ENCODE measurements at regions not wholly inside any gene's neighbourhood (a gene's known extent, or its start where the extent isn't known, plus 50 kb on each side); places are given as distances from the start of the nearest gene placed in this dataset.

DNA sequence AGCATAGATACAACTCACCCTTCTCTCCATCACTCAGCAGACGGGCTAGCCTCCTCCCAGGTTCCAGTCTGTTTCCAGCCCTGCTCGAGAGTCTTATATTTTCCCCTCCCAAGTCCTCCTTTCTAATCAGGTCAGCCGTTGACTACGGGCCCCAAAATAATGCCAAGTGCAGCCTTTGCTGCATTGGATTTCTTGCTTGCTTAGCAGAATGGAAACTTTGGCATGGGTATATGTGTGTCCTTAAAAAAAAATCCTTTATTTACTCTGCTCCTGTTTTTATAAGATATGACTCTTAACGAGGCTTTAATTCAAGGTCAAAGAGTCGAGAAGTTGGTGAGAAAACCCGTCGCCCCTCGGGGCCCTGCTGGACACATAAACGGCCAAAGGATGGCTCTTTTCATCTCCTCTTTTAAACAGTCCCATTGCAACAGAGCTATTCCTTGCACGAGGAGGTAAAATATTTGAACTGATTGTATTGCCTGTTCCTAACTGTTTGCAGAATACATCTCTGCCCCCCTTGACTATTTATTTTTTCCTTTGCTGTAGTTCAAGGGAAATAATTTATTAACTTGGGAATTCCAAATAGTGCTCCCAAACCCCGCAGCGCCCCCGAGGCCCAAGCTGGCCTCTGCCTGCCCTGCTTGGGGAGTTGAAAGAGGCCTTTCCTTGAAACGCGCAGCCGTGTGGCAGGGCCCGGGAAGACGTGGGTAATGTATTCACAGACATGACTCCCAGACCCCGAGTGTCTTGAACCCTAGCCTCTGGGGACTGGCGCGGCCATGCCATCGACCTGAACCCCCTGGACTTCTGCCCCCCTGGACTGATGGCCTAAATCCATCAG, 156.5 kb upstream of the MYL2 start:
- no peak for DNase-seq (ENCODE audit: low read depth in 2 of 2)

- DNase-seq (ENCODE audit: low read depth in 2 of 2), result no peak
Observed at GRCh38 chr12:111076199-111076598, 155.8 kb upstream of the MYL2 start.

DNA sequence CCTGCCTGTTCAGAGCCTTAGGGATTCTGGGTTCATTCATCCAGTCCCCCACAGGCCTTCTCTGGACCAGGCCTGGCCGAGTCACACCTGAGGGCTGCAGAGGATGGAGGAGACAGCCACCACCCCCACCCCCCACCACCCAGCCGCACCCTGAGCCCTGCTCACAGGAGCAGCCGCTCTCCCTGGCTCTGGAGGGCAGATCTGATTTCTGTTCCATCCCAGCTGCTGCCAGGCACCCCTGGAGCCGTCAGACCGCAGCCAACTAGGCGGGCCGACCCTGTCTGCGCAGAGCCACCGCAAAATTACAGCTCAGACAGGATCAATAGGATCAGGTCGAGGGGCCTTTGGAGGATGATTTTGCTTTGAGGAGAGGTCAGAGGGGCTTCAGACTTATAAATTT, 154.6 kb upstream of the MYL2 start:
- DNase-seq (ENCODE audit: low read depth in 2 of 2), result no peak

DNA sequence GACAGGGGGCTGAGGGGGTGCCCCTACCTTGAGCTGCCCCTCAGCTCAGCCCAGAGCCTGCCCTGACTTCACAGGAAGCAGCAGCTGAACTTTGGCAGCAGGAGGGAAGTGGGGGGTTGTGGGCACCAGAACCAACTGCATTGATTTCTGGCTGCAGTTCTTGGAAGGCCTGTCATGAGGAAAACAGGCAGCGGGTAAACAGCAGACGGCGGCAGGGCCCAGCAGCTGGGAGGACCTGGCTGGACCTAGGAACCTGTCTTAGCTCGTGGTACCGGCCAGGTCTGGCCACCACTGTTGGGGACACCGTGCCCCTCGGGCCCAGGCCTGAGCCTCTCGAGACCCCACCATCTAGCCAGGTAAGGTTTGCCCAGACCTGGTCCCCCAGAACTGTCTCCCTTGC, 154.2 kb upstream of the MYL2 start:
- DNase-seq (ENCODE audit: low read depth in 2 of 2), result no peak

GRCh38 chr12:111073370-111073769, 153.0 kb upstream of the MYL2 start:
- no peak for DNase-seq (ENCODE audit: low read depth in 2 of 2)

GRCh38 chr12:111072299-111072698, 151.9 kb upstream of the MYL2 start:
- DNase-seq (ENCODE audit: low read depth in 2 of 2), result no peak

- DNase-seq (ENCODE audit: low read depth in 2 of 2), result no peak
Observed at GRCh38 chr12:111069886-111070285, 149.5 kb upstream of the MYL2 start.

GRCh38 chr12:111068290-111068689, 147.9 kb upstream of the MYL2 start:
- DNase-seq (ENCODE audit: low read depth in 2 of 2), result no peak

DNA sequence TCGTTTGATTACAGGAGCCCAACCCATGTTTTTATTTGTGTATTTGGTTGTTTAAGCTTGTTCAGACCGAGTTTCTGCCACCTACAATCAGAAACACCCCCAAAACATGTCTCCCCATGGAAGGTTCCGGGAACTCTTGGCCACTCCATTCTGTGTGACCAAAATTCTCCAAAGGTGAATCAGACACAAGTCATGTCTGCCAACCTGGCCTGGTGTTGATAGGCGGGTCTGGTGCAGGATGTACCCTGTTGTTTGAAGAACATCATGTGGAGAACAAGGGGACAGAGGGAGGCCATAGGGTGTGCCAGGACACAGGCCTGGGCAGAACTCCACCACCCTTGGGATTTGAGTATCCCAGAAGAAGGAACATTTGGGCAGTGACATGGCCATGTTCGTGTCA, 147.1 kb upstream of the MYL2 start:
- DNase-seq (ENCODE audit: low read depth in 2 of 2), result no peak

- DNase-seq (ENCODE audit: low read depth in 2 of 2), result no peak
Observed at GRCh38 chr12:111066744-111067437, 146.5 kb upstream of the MYL2 start.

DNA sequence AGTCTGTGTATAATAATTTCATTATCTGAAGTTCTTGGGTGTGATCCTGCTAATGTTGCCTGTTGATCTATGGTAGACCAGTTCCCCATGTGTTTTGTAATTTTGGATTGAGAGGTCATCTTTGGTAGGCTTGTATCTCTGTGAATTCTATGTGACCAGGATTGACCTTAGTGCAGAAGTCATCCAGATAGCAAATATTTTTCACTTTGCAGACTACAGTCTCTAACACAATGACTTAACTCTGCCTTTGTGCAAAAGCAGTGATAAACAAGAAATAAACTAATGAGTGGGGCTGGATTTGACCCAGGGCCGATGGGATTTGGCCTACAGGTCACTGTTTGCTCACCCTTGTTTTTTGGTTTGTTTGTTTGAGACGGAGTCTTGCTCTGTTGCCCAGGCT, 144.6 kb upstream of the MYL2 start:
- no peak for DNase-seq (ENCODE audit: low read depth in 2 of 2)

DNA sequence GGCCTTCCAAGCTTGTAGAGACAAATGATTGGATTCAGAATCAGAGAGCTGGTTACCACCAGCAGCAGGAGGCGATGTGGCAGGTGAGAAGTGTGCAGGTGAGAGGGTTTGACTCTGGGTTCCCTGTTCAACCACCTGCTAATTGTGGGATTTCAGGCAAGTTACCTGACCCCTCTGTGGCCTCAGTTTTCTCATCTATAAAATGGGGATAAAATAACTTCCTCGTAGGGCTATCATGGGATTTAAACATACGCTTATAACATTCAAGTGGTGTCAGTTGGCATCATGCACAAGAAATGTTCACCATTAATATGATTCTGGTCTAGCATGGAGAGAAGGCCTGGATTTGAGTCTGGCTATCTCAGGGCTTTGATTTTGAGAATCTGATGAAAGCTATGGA, 143.8 kb upstream of the MYL2 start:
- no peak for DNase-seq (ENCODE audit: low read depth in 2 of 2)

DNA sequence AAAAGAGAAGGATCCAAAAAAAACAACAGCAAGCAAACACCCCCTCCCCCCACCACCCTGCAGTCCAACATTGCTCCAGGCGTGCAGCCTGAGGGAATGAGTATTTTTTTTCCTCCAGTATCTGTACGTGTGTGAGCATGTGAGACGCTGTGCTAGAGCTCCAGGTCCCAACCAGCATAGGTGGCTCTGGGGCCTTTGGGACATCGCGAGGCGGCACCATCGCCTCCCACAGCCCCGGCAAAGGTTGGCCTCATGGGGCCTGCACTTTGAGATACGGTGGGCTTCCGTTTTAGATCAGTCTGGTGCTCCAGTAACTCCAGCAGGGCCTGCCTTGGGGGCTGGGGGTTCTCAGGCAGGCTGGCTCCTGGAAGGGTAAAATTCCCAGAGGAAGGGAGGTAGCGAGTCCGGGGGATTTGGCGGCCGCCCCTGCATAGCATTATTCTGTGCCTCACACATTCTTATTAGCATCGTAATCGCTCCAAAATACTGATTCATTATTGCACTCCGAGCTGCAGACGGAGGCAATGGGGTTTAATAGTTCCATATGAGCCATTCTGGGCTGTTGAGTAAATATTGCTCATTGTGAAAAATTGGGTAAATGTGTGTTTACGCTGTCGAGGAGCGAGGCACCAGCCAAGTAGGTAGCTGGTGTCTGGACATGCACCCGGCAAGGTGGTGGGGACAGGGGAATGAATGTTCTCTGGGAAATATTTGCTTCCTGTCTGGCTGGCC, 143.1 kb upstream of the MYL2 start:
- DNase-seq (ENCODE audit: low read depth in 2 of 2), result no peak

GRCh38 chr12:111057701-111058425, 137.5 kb upstream of the MYL2 start:
- no peak for DNase-seq (ENCODE audit: low read depth in 2 of 2)

GRCh38 chr12:111056618-111057521, 136.5 kb upstream of the MYL2 start:
- peak in 1 of 2 donors; percentile 31 for DNase-seq (ENCODE audit: low read depth in 2 of 2)

DNA sequence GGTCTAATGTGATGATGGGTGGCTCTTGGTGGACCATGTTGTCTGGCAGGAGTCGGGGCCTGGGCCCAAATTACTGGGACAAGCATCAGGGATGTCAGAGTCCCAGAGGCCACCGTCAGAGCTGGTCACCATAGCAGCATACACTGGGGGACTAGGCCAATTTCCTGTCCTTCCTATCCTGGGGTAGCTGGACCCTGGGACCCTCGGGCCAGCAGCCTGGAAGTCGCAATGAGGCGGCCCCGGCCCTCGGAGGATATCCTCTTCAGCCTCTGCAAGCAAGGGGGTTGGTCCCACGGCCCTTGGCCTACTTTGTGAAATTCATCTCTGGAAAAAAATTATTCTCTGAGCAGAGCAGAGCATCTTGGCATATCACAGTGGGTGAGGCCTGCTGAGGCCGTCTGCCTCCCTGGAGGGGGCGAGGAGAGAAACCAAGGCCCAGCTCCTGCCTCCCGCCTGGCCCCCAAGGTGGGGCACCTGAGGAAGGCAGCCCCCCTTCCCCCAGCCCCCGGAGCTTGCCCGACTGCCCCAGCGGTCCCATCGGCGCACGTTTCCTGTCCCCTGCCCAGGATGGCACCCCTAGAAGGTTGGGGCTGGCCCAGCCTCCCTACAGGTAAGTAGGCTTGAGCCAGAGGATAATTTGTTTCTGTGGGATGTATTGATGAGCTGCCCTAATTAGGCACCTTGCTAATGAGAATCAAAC, 135.0 kb upstream of the MYL2 start:
- no peak for DNase-seq (ENCODE audit: low read depth in 2 of 2)

DNA sequence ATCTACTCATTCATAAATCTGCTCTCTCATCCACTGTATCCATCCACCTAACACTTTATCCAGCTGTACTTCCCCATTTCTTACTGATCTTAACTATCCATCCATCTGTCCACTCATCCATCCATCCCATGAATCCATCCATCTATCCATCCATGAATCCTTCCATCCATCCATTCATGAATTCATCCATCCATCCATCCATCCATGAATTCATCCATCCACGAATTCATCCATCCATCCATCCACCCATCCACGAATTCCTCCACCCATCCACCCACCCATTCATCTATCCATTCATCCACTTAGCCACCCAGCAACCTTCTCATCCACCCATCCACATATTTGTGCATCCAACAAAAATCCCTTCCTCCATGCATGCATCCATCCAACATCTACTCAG, 128.6 kb upstream of the MYL2 start:
- no peak for DNase-seq (ENCODE audit: low read depth in 2 of 2)

GRCh38 chr12:111046896-111047295, 126.5 kb upstream of the MYL2 start:
- no peak for DNase-seq (ENCODE audit: low read depth in 2 of 2)

- DNase-seq (ENCODE audit: low read depth in 2 of 2), result no peak
Observed at GRCh38 chr12:111045941-111046340, 125.6 kb upstream of the MYL2 start.

DNA sequence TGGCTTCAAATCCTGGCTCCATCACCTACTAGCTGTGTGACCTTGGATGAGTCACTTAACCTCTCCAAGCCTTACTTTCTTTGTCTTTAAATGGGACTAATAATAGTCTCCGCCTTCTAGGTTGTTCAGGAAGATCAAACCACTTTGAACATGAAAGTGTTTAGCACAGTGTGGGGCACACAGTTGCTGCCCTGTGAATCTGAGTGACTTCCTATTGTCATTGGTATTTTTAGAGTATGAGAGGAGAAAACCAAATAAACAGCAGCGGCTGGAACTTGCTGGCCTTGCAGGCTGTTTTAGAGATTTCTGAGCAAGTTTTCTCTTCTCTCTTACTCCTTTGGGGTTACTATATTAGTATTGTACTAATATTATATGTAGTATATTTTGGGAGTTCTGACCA, 120.7 kb upstream of the MYL2 start:
- no peak for DNase-seq (ENCODE audit: low read depth in 2 of 2)

Measured in stimulated activated CD4-positive, alpha-beta T cell treated with anti-CD3 and anti-CD28 coated beads, Interleukin-1b, Interleukin-23, amount 100 ng/mL, for 1 hour (primary cell).